ENCODE measurements at regions not wholly inside any gene's neighbourhood (a gene's known extent, or its start where the extent isn't known, plus 50 kb on each side); places are given as distances from the start of the nearest gene placed in this dataset.
A peak's percentile ranks its signal among the peaks of the same experiment; 100 is the strongest.

DNA sequence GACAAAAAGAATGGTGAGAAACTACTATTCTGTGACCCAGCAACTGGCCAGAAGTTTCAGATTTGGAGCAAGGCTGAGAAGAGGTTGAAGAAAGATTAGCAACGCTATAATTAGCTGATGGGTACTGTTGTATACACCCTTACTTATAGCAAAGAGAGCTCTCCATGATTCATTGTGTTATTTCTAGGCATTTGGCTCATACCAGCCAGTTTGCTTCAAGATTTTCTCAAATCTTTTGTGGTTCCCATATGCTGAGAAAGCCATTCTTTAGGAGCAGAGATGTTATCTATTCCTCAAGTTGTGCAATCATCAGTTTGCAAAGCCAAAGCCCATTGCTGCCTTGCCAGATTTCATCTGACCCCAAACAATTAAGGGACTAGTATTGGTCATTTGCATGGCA lies 179.4 kb downstream of the ETS1 start:
- DNase-seq = peak; percentile 95

- peak; percentile 52 for DNase-seq
Measured at GRCh38 chr11:128405714-128406662, 181.4 kb downstream of the ETS1 start.

DNA sequence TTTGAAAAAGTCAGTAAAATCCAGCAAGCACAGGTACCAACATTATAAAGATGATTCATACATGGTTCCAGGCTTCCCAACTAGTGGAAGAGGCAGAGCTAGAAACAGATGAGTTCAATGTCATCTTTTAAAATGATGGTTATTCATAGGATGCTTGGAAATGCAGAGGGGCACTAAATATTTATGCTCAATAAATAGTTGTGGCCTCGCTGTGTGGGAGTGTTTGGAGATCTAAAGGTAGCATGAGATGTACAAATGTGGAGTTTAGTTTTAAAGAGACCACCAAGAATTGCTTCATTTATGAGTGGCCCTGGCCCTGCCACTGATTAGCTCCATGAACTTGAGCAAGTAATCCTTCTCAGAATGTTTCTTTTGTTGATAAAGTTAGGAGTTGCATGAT lies 182.2 kb downstream of the ETS1 start:
- DNase-seq = no peak

DNA sequence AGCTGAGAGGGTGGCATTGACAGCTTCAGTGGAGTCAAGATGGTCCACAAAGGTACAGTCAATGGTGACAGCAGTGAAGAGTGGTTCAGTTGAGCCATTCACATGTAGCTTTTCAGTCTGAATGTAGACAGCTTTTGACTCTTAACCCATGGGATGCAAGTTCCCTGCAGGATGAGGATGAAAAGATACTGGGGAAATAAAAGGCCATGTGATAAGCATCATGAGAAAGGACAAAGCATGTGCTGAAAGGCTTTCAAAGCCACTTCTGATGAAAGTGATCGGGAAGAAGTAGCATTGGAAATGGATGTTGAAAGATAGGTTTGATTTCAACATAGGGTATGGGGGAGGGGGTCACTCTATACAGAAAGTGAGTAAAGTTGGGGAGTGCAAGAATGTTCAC lies 182.9 kb downstream of the ETS1 start:
- DNase-seq = no peak

DNA sequence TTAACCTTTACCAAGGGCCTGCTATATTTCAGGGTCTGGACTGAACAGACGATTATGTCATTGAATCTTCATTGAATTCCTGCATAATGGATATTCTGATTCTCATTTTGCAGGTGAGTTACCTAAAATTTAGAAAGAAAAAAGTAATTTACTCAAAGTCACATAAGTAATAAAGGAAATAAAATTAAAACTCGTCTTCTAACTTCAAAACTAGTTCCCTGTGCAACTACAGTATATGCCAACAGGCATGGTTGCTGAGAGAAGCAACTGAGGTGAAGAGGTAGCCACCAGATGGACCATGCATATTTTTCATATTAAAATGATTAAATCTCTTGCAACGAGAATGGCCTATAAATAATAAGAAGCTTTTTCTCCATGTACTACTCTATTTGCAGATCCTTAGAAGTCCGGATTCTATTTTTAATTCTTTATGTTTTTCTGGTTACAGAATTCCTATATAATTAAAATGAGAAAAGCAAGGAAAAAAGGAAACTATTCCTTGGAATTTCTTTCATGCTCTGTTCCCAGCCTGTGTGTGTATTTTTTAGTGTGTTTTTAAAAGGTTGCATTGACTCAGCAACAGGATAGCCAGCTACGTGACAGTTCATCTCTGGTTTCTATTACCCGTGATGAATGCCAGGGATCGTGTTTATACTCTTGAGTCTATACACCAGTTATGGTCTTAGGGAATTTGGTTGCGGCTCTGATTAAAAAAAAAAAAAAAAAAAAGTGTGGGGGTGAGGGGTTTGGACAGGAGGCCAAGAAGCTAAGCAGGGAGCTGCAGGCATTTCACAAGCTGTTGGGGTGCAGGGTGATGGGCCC lies 186.8 kb downstream of the ETS1 start:
- DNase-seq = peak; percentile 91

- peak; percentile 79 for DNase-seq
Measured at GRCh38 chr11:128399251-128400121, 187.9 kb downstream of the ETS1 start.

DNA sequence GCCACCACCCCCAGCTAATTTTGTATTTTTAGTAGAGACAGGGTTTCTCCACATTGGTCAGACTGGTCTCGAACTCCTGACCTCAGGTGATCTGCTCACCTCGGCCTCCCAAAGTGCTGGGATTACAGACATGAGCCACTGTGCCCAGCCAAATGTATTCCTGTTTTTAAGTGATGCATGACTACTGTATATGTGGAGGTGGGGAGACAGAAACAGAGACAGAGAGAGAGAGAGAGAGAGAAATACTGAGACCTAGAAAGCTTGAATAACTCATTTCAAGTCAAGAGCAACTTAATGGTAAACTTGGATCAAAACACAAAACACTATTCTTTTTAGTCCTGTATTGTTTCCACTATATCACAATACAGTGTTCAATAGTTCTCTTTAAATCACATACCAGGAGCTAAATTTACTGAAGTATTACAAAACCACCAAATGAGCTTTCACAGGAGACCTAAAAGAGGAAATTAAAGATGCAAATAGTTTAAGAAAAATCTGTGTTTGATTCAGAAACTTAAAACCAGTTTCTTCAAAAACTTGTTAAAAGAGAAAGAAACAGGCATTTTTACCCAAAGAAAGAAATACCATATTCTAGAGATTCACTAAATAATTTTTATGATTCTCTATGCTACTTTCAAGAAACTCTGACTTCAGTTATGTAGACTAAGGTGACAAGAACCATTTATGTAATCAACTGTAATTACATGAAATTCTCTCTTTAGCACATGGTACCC lies 188.7 kb downstream of the ETS1 start:
- no peak for DNase-seq

GRCh38 chr11:128397362-128397761 lies 190.0 kb downstream of the ETS1 start:
- no peak for DNase-seq

GRCh38 chr11:128394431-128395089 lies 192.8 kb downstream of the ETS1 start:
- peak; percentile 35 for DNase-seq

GRCh38 chr11:128392259-128392658 lies 195.1 kb downstream of the ETS1 start:
- no peak for DNase-seq

- no peak for DNase-seq
Measured at GRCh38 chr11:128391811-128392210, 195.5 kb downstream of the ETS1 start.

GRCh38 chr11:128390246-128390645 lies 197.1 kb downstream of the ETS1 start:
- DNase-seq = no peak

GRCh38 chr11:128389461-128389976 lies 197.8 kb downstream of the ETS1 start:
- DNase-seq = no peak

DNA sequence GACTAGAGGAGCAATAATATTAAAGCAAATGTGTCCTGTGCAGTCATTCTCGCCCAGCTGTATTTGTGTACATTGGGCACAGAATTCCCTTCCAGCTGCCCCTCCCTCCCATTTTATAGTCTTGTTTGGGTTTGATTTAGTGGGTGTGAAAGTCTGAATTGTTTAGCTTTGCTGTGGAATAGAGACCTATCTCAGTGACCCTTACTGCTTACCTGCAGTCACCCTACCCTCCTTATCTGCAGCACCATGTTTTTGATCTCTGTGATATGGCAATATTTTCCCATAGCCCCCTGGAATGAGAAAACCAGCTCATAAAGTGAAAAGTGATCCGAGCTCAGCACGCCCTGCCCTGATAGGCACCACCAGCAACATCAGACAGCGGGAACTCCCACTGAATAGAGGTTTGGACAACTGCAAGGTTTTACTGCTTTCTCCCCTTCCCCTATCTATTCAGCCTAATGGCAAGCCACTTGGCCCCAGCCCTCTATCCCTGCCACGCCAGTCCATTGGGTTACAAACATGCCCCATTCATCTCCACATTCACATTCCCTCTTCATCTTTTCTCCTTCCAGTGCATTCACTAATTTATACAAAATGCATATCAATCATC lies 199.0 kb downstream of the ETS1 start:
- no peak for DNase-seq

DNA sequence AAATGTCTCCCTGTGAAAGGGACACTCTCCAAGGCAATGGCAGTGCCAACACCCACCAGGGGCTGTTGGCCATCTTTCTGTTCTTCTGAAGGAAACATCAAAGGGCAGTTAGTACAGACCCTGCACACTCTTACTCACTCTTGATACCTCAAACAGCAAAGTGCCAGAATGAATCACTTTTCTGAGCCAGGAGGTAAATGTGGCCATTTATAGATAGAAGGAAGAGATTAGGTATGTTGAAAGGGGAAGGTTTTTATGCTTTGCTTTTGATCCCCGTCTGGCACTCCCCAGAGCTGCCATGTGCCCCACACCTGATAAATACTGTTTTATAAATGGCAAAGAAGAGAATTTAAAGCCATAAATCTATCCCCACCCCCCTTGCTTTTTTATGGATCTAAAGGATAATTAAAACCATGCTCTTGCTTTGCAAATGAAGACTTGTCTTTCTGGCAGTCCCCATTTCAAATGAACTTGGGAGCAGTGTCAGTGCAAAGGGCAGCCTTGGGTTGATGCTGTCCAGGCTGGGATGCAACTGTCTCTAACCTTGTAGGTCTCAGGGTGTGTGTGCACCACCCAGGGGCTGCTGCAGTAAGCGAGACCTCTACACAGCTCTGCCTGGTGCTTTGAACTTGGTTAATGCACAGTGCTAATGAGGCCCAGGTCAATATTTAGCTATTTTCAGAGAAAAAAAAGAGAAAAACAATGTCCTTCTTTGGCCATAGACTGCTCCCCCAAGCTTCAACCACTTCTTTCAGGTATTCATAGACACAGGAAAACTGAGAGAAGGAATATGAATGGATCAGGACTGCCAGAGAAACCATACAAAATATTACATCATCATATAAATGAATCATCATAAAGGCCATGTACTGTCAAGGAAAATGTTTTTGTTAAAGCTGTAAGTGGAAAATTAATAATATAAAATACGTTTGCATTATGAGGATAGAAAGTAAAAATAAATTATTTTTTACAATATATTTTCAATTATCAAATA lies 207.5 kb downstream of the ETS1 start:
- DNase-seq = peak; percentile 19

DNA sequence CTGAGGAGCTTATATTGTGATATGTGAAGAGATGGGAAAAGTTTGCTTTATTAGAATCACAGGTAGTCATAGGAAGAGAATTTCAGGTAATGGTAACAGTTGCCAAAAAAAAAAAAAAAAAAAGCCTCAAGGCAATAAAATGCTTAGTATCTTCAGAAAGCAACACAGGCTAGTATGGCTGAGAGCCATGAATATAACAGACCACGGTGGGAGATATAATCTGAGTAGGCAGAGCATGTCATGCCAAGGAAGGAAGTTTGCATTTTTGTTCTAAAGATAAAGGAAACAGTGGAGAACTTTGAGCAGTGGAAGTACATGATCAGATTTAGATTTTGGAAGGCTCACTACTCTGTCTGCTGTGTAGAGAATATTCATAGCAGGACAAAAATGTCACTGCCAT lies 211.4 kb downstream of the ETS1 start:
- DNase-seq = no peak

- DNase-seq = no peak
Measured at GRCh38 chr11:128374026-128374425, 213.3 kb downstream of the ETS1 start.

GRCh38 chr11:128372977-128373376 lies 214.4 kb downstream of the ETS1 start:
- no peak for DNase-seq

- DNase-seq = no peak
Measured at GRCh38 chr11:128367573-128367972, 219.8 kb downstream of the ETS1 start.

DNA sequence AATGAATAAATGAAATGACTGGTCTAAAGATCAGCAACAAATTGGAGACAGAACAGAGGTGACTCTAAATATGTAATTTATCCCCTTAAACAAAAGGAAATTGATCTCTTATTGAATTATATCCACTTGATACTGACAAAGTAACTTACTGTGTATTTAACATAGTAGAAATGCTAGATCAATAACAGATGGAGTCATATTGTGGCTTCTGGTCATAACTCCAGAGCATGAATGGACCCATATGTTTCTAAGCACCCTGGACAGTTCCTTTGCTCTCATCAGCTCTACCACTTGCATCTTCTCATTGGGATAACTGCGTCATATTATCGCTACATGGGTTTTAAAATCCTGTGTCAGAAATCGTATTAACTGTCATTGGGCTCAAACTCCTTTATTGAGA lies 222.3 kb downstream of the ETS1 start:
- DNase-seq = peak; percentile 77
